Skin of body (tissue), 1 donor: ENCODE measurements at regions not wholly inside any gene's neighbourhood (a gene's known extent, or its start where the extent isn't known, plus 50 kb on each side); places are given as distances from the start of the nearest gene placed in this dataset.
A peak's percentile ranks its signal among the peaks of the same experiment; 100 is the strongest.

Source experiments
- DNase-seq: peaks from one replicate; lab custom pipeline; 2025; lab: John Stamatoyannopoulos, UW

- peak; percentile 93 for DNase-seq
These were observed 483.0 kb upstream of the NBEA start for GRCh38 chr13:34458756-34459715.

- DNase-seq, result no peak
These were observed 482.2 kb upstream of the NBEA start for GRCh38 chr13:34459856-34460255.

GRCh38 chr13:34462843-34463242 lies 479.2 kb upstream of the NBEA start:
- no peak for DNase-seq

GRCh38 chr13:34464011-34464410 lies 478.1 kb upstream of the NBEA start:
- DNase-seq, result no peak

GRCh38 chr13:34465423-34465922 lies 476.6 kb upstream of the NBEA start:
- DNase-seq, result no peak

GRCh38 chr13:34466301-34466700 lies 475.8 kb upstream of the NBEA start:
- DNase-seq, result no peak

- DNase-seq, result no peak
These were observed 474.5 kb upstream of the NBEA start for GRCh38 chr13:34467450-34468083.

GRCh38 chr13:34469196-34469986 lies 472.7 kb upstream of the NBEA start:
- no peak for DNase-seq

- peak; percentile 57 for DNase-seq
These were observed 467.7 kb upstream of the NBEA start for GRCh38 chr13:34474187-34474868.

- no peak for DNase-seq
These were observed 463.7 kb upstream of the NBEA start for GRCh38 chr13:34478376-34478775.

GRCh38 chr13:34502011-34502410 lies 440.1 kb upstream of the NBEA start:
- DNase-seq, result no peak

- no peak for DNase-seq
These were observed 439.4 kb upstream of the NBEA start for GRCh38 chr13:34502621-34503020.

GRCh38 chr13:34506796-34507195 lies 435.3 kb upstream of the NBEA start:
- no peak for DNase-seq

GRCh38 chr13:34507630-34508029 lies 434.4 kb upstream of the NBEA start:
- no peak for DNase-seq

GRCh38 chr13:34512817-34513216 lies 429.3 kb upstream of the NBEA start:
- DNase-seq, result no peak

GRCh38 chr13:34513526-34513925 lies 428.5 kb upstream of the NBEA start:
- DNase-seq, result no peak

GRCh38 chr13:34515201-34515600 lies 426.9 kb upstream of the NBEA start:
- no peak for DNase-seq

- no peak for DNase-seq
These were observed 420.9 kb upstream of the NBEA start for GRCh38 chr13:34521171-34521570.

- no peak for DNase-seq
These were observed 419.3 kb upstream of the NBEA start for GRCh38 chr13:34522808-34523207.

GRCh38 chr13:34523406-34523805 lies 418.7 kb upstream of the NBEA start:
- DNase-seq, result no peak

GRCh38 chr13:34533941-34534340 lies 408.1 kb upstream of the NBEA start:
- no peak for DNase-seq
